Stomach (tissue), 4 donors: ENCODE measurements at regions not wholly inside any gene's neighbourhood (a gene's known extent, or its start where the extent isn't known, plus 50 kb on each side); places are given as distances from the start of the nearest gene placed in this dataset.

ENCODE experiments used
- CTCF ChIP-seq, 7 experiments: fragments of 450-650 bp in 4 of 7; fragments of 200-600 bp in 3 of 7; sonication (generic) in 3 of 7; IDR thresholded peaks; one replicate each; pipeline ENCODE4 v1.5.1; 2016 to 2019; ENCODE audit warnings: antibody characterized with exemption in 7 of 7, control low read depth in 2 of 7, mild to moderate bottlenecking in 1 of 7
- EP300 ChIP-seq: sonication (generic); formaldehyde crosslinking; IDR thresholded peaks from one replicate; pipeline ENCODE4 v1.6.1; 2017; ENCODE audit warnings: antibody characterized with exemption
- POLR2AphosphoS5 ChIP-seq, 3 donors: sonication (generic); formaldehyde crosslinking; IDR thresholded peaks; one replicate each; pipeline ENCODE4 v1.6.1; 2016; ENCODE audit warnings: antibody characterized with exemption in 3 of 3

- TF ChIP-seq CTCF (IDR thresholded peaks at IDR 0.05) (no peak), EP300 (no peak), POLR2AphosphoS5 (IDR thresholded peaks at IDR 0.05) (no peak)
Observed at GRCh38 chr2:128414351-128414750, 95.7 kb upstream of the HS6ST1 start.
